ENCODE measurements at regions not wholly inside any gene's neighbourhood (a gene's known extent, or its start where the extent isn't known, plus 50 kb on each side); places are given as distances from the start of the nearest gene placed in this dataset.
A peak's percentile ranks its signal among the peaks of the same experiment; 100 is the strongest.

DNA sequence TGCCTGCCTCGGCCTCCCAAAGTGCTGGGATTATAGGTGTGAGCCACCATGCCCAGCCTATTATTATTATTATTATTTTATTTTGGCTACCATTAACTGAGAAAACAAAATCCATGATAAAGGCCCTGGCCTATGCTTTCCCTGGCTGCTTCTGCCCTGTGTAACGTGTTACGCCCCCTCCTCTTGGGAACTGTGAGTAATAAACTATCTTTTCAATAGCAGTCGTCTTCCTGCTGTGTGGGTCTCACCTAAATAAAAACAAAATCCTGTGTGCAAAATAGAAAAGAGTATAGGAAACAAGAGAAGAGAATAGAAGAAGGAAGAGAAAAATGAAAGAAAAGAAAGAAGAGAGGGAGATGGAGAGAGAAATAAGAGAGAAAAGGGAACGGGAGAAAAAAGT, 237.0 kb downstream of the MIAT start:
- 80 to 82% methylated on average over 5 of the region's 5 CpGs for WGBS, 2 donors
- Histone ChIP-seq H3K27ac (ENCODE audit: low read depth in 1 of 2, low read length in 1 of 2) (no peak overlapping the region), H3K4me1 (ENCODE audit: control insufficient read depth in 5 of 5, insufficient read depth in 5 of 5, low read length in 5 of 5) (peaks cover 0 to 10% (median 0%) of the 10 kb centered on the region in 5 donors), H3K36me3 (ENCODE audit: control insufficient read depth in 4 of 4, insufficient read depth in 4 of 4, low read length in 4 of 4) (no peaks in the 10 kb centered on the region), H3K27me3 (ENCODE audit: control insufficient read depth in 3 of 3, insufficient read depth in 3 of 3, low read length in 2 of 3) (peaks cover 0 to 11% (median 6%) of the 10 kb centered on the region in 3 donors), H3K4me3 (no peak overlapping the region), H3K9me3 (ENCODE audit: control insufficient read depth in 4 of 4, insufficient read depth in 3 of 4, low read length in 3 of 4) (peaks cover 0 to 5% (median 0%) of the 10 kb centered on the region in 4 donors), H3K9ac (ENCODE audit: insufficient read depth in 1 of 2, low read length in 2 of 2) (no peak overlapping the region)
- no peak for DNase-seq
- ATAC-seq (ENCODE audit: insufficient read depth, low FRiP score): no peak
- TF ChIP-seq, protein P1, sequence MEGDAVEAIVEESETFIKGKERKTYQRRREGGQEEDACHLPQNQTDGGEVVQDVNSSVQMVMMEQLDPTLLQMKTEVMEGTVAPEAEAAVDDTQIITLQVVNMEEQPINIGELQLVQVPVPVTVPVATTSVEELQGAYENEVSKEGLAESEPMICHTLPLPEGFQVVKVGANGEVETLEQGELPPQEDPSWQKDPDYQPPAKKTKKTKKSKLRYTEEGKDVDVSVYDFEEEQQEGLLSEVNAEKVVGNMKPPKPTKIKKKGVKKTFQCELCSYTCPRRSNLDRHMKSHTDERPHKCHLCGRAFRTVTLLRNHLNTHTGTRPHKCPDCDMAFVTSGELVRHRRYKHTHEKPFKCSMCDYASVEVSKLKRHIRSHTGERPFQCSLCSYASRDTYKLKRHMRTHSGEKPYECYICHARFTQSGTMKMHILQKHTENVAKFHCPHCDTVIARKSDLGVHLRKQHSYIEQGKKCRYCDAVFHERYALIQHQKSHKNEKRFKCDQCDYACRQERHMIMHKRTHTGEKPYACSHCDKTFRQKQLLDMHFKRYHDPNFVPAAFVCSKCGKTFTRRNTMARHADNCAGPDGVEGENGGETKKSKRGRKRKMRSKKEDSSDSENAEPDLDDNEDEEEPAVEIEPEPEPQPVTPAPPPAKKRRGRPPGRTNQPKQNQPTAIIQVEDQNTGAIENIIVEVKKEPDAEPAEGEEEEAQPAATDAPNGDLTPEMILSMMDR (IDR thresholded peaks at IDR 0.05; ENCODE audit: control extremely low read depth, extremely low read depth): no peak

DNA sequence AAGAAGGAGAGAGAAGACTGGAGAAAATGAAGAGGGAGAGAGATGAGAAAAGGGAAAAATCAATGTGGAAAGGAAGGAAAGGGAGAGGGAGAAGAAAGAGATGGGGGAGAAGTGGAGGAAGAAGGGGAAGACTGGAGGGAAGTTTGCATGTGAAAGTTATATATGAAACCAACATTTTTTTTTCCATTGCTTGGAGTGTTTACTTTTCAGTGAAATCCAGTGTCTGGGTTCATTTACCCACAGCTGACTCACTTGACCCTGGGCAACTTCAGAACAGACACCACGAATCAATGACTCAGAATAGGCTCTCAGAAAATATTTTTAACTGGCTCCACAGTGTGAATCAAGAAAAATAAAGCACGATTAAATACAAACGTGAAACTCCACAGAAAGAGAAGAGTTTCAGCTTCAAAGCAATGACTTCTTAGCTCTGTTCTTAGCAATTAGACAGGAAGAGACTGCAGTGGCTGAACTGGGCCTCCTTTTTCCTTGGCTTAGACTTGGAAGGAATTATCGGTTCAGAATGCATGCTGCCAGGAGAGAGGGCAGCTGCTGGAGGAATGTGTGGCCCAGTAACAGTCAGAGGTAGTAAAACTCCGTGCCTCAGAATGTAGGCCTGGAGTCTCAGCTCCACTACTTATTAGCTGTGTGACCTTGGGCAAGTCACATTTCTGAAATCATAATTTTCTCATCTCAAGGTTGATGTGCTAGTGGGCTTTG, 237.5 kb downstream of the MIAT start:
- peak in 1 of 3 donors; percentile 41 for DNase-seq
- Histone ChIP-seq H3K36me3 (ENCODE audit: control insufficient read depth in 4 of 4, insufficient read depth in 4 of 4, low read length in 4 of 4) (no peaks in the 10 kb centered on the region), H3K4me1 (ENCODE audit: control insufficient read depth in 5 of 5, insufficient read depth in 5 of 5, low read length in 5 of 5) (peaks cover 0 to 10% (median 0%) of the 10 kb centered on the region in 5 donors), H3K27me3 (ENCODE audit: control insufficient read depth in 3 of 3, insufficient read depth in 3 of 3, low read length in 2 of 3) (peaks cover 0 to 11% (median 9%) of the 10 kb centered on the region in 3 donors), H3K27ac (ENCODE audit: low read depth in 1 of 2, low read length in 1 of 2) (peak overlapping the region in 1 of 2 donors; percentile 56), H3K9me3 (ENCODE audit: control insufficient read depth in 4 of 4, insufficient read depth in 3 of 4, low read length in 3 of 4) (peaks cover 0 to 5% (median 0%) of the 10 kb centered on the region in 4 donors), H3K9ac (ENCODE audit: insufficient read depth in 1 of 2, low read length in 2 of 2) (no peak overlapping the region), H3K4me3 (no peak overlapping the region)
- 44 to 67% methylated on average over 5 of the region's 5 CpGs for WGBS, 2 donors
- ATAC-seq (ENCODE audit: insufficient read depth, low FRiP score): peak; percentile 46
- TF ChIP-seq, protein P1 (IDR thresholded peaks at IDR 0.05; ENCODE audit: control extremely low read depth, extremely low read depth): no peak

DNA sequence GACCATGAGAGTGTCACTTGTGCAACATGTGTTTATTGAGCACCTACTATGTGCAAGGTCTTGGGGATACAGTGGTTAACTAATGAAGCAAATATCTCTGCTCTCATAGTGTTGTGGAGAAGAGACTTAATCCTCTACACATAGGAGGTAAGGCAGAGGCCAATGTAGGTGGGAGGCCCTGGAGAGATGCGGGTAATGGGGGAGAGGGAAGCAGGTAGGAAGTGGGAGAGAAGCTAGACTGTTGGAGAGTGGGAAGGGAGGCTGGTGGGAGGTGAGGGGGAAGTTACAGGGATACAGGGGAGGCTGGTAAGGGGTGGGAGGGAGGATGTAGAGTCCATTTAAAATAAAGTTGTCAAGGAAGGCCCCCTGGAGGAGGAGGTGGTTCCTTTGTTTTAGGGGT, 240.0 kb downstream of the MIAT start:
- H3K27ac ChIP-seq (ENCODE audit: low read depth in 1 of 2, low read length in 1 of 2): no peak overlapping the region
- H3K4me3 ChIP-seq: no peak overlapping the region
- WGBS, 2 donors: 85 to 100% methylated on average over 1 of the region's 1 CpG
- TF ChIP-seq, protein P1 (IDR thresholded peaks at IDR 0.05; ENCODE audit: control extremely low read depth, extremely low read depth): no peak
- peaks cover 0 to 17% (median 17%) of the 10 kb centered on the region in 3 donors for H3K27me3 ChIP-seq (ENCODE audit: control insufficient read depth in 3 of 3, insufficient read depth in 3 of 3, low read length in 2 of 3)
- H3K9ac ChIP-seq (ENCODE audit: insufficient read depth in 1 of 2, low read length in 2 of 2): no peak overlapping the region
- H3K36me3 ChIP-seq (ENCODE audit: control insufficient read depth in 4 of 4, insufficient read depth in 4 of 4, low read length in 4 of 4): no peaks in the 10 kb centered on the region
- peaks cover 0 to 3% (median 0%) of the 10 kb centered on the region in 4 donors for H3K9me3 ChIP-seq (ENCODE audit: control insufficient read depth in 4 of 4, insufficient read depth in 3 of 4, low read length in 3 of 4)
- ATAC-seq (ENCODE audit: insufficient read depth, low FRiP score): no peak
- H3K4me1 ChIP-seq (ENCODE audit: control insufficient read depth in 5 of 5, insufficient read depth in 5 of 5, low read length in 5 of 5): peaks cover 0 to 8% (median 0%) of the 10 kb centered on the region in 5 donors
- DNase-seq: no peak

All from lung (tissue), 11 donors.